Thyroid gland (tissue), 4 donors: ENCODE measurements at regions not wholly inside any gene's neighbourhood (a gene's known extent, or its start where the extent isn't known, plus 50 kb on each side); places are given as distances from the start of the nearest gene placed in this dataset.

ENCODE experiments used
- DNase-seq, 2 donors: peaks; one replicate each; pipeline ENCODE4 v3.0.0-alpha.2; 2019
- H3K27ac ChIP-seq, 3 donors: fragments of 200-600 bp; sonication (generic); 1 replicate in 2 of 3; 2 replicates in 1 of 3; pipeline ENCODE4 v1.5.1; 2016 to 2019; ENCODE audit warnings: mild to moderate bottlenecking in 1 of 3, moderate library complexity in 1 of 3
- H3K27me3 ChIP-seq: fragments of 200-600 bp; sonication (generic); one replicate; pipeline ENCODE4 v1.5.1; 2019
- H3K36me3 ChIP-seq, 2 donors: fragments of 200-600 bp; sonication (generic); one replicate each; pipeline ENCODE4 v1.5.1; 2016 to 2019
- H3K4me1 ChIP-seq, 2 donors: fragments of 200-600 bp; sonication (generic); one replicate each; pipeline ENCODE4 v1.5.1; 2017 to 2019
- H3K4me3 ChIP-seq, 3 donors: fragments of 200-600 bp; sonication (generic); replicated peaks in 1 of 3; 1 replicate in 2 of 3; 2 replicates in 1 of 3; pipeline ENCODE4 v1.5.1; 2016; ENCODE audit warnings: mild to moderate bottlenecking in 1 of 3
- H3K9me3 ChIP-seq: fragments of 200-600 bp; sonication (generic); one replicate; pipeline ENCODE4 v1.5.1; 2017
- CTCF ChIP-seq, 6 experiments: fragments of 200-600 bp in 3 of 6; fragments of 450-650 bp in 3 of 6; sonication (generic) in 3 of 6; IDR thresholded peaks; one replicate each; pipeline ENCODE4 v1.5.1; 2016 to 2019; ENCODE audit warnings: antibody characterized with exemption in 6 of 6, mild to moderate bottlenecking in 2 of 6, inconsistent platforms in 1 of 6, moderate library complexity in 1 of 6
- POLR2A ChIP-seq, 2 donors: fragments of 450-650 bp; IDR thresholded peaks; one replicate each; pipeline ENCODE4 v1.6.1; 2017; ENCODE audit warnings: antibody characterized with exemption in 2 of 2, mild to moderate bottlenecking in 2 of 2, moderate library complexity in 1 of 2
- WGBS, 2 donors: methylation state at CpG; one replicate each; pipeline ENCODE4 v1.1.5; 2017; 5-methylcytosine and 5-hydroxymethylcytosine counted together
- intact Hi-C: fragments of 100-400 bp; cut with DNase I; formaldehyde crosslinking; loops from one replicate; pipeline ENCODE4 v1.15.1; 2023

- Histone ChIP-seq H3K4me1 (no peaks in the 10 kb centered on the region), H3K9me3 (no peaks in the 10 kb centered on the region), H3K27me3 (no peaks in the 10 kb centered on the region), H3K36me3 (no peaks in the 10 kb centered on the region), H3K4me3 (no peak overlapping the region), H3K27ac (no peak overlapping the region)
- intact Hi-C loops = no loop called here
- DNase-seq = no peak
- TF ChIP-seq POLR2A (IDR thresholded peaks at IDR 0.05) (no peak), CTCF (IDR thresholded peaks at IDR 0.05) (no peak)
Measured at GRCh38 chr16:50428742-50429141, 60.0 kb upstream of the BRD7 start.

GRCh38 chr16:50428116-50428515 lies 59.3 kb upstream of the BRD7 start:
- TF ChIP-seq CTCF (IDR thresholded peaks at IDR 0.05) (no peak), POLR2A (IDR thresholded peaks at IDR 0.05) (no peak)
- 91 to 92% methylated on average over 2 of the region's 2 CpGs for WGBS, 2 donors
- intact Hi-C loops = no loop called here

GRCh38 chr16:50427107-50427506 lies 58.3 kb upstream of the BRD7 start:
- intact Hi-C loops = no loop called here
- no peak for TF ChIP-seq CTCF (IDR thresholded peaks at IDR 0.05)
- no peak for TF ChIP-seq POLR2A (IDR thresholded peaks at IDR 0.05)
- no peak for DNase-seq
- 79 to 98% methylated on average over 6 of the region's 6 CpGs for WGBS, 2 donors
- Histone ChIP-seq H3K36me3 (no peaks in the 10 kb centered on the region), H3K9me3 (no peaks in the 10 kb centered on the region), H3K4me1 (no peaks in the 10 kb centered on the region), H3K27ac (no peak overlapping the region), H3K4me3 (no peak overlapping the region), H3K27me3 (no peaks in the 10 kb centered on the region)

More at GRCh38 chr16:50428116-50428515, 59.3 kb upstream of the BRD7 start:
- Histone ChIP-seq H3K9me3 (no peaks in the 10 kb centered on the region), H3K27me3 (no peaks in the 10 kb centered on the region), H3K27ac (no peak overlapping the region), H3K4me1 (no peaks in the 10 kb centered on the region), H3K36me3 (no peaks in the 10 kb centered on the region), H3K4me3 (no peak overlapping the region)
- no peak for DNase-seq

GRCh38 chr16:50425648-50426047 lies 56.9 kb upstream of the BRD7 start:
- 61 to 66% methylated on average over 8 of the region's 8 CpGs for WGBS, 2 donors
- DNase-seq = no peak
- H3K9me3 ChIP-seq = no peaks in the 10 kb centered on the region
- H3K4me3 ChIP-seq = no peak overlapping the region
- H3K36me3 ChIP-seq = no peaks in the 10 kb centered on the region
- no peaks in the 10 kb centered on the region for H3K27me3 ChIP-seq
- no peaks in the 10 kb centered on the region for H3K4me1 ChIP-seq
- TF ChIP-seq POLR2A (IDR thresholded peaks at IDR 0.05) = no peak
- TF ChIP-seq CTCF (IDR thresholded peaks at IDR 0.05) = no peak
- no peak overlapping the region for H3K27ac ChIP-seq
- intact Hi-C loops = no loop called here

- no peaks in the 10 kb centered on the region for H3K36me3 ChIP-seq
- no peaks in the 10 kb centered on the region for H3K27me3 ChIP-seq
- no peak overlapping the region for H3K27ac ChIP-seq
- no peak for TF ChIP-seq CTCF (IDR thresholded peaks at IDR 0.05)
- TF ChIP-seq POLR2A (IDR thresholded peaks at IDR 0.05) = no peak
- H3K4me3 ChIP-seq = no peak overlapping the region
- intact Hi-C loops = no loop called here
- WGBS, 2 donors = 80 to 85% methylated on average over 3 of the region's 3 CpGs
- no peak for DNase-seq
- no peaks in the 10 kb centered on the region for H3K9me3 ChIP-seq
- H3K4me1 ChIP-seq = no peaks in the 10 kb centered on the region
Measured at GRCh38 chr16:50425044-50425443, 56.3 kb upstream of the BRD7 start.
